Liver (tissue), 8 donors: ENCODE measurements at regions not wholly inside any gene's neighbourhood (a gene's known extent, or its start where the extent isn't known, plus 50 kb on each side); places are given as distances from the start of the nearest gene placed in this dataset.
"Not testable (repeated sequence)": the region's sequence is repeated elsewhere in the genome, so short reads cannot be mapped to it uniquely, and the experiment has no call there.

ENCODE experiments used
- DNase-seq: peaks from one replicate; pipeline ENCODE4 v3.0.0-alpha.2; 2017; ENCODE audit warnings: low spot score
- H3K27ac ChIP-seq, 2 donors: one replicate each; pipeline ENCODE4 v1.7.0; 2013; ENCODE audit warnings: inconsistent platforms in 2 of 2, low read length in 2 of 2, control low read depth in 1 of 2, low read depth in 1 of 2, mild to moderate bottlenecking in 1 of 2
- H3K27me3 ChIP-seq, 4 donors: one replicate each; pipeline versions ENCODE4 v1.6.1 to v1.7.0; 2013; ENCODE audit warnings: low read length in 3 of 4, inconsistent platforms in 1 of 4, mild to moderate bottlenecking in 1 of 4, moderate library complexity in 1 of 4; ENCODE audit not compliant: control insufficient read depth in 4 of 4, insufficient read depth in 4 of 4
- H3K36me3 ChIP-seq, 4 donors: one replicate each; pipeline versions ENCODE4 v1.6.1 to v1.7.0; 2013; ENCODE audit warnings: low read length in 3 of 4, mild to moderate bottlenecking in 3 of 4, low read depth in 1 of 4, moderate library complexity in 1 of 4; ENCODE audit not compliant: control insufficient read depth in 4 of 4, insufficient read depth in 3 of 4
- H3K4me1 ChIP-seq, 4 donors: one replicate each; pipeline versions ENCODE4 v1.6.1 to v1.7.0; 2013; ENCODE audit warnings: low read length in 3 of 4, mild to moderate bottlenecking in 3 of 4, moderate library complexity in 1 of 4; ENCODE audit not compliant: control insufficient read depth in 4 of 4, insufficient read depth in 4 of 4
- H3K4me3 ChIP-seq, 3 donors: one replicate each; pipeline versions ENCODE4 v1.6.1 to v1.7.0; 2013; ENCODE audit warnings: low read length in 3 of 3, control low read depth in 1 of 3, low read depth in 1 of 3, mild to moderate bottlenecking in 1 of 3
- H3K9ac ChIP-seq, 2 donors: one replicate each; pipeline ENCODE4 v1.7.0; 2013; ENCODE audit warnings: low read length in 2 of 2, mild to moderate bottlenecking in 2 of 2, moderate library complexity in 2 of 2, control low read depth in 1 of 2, low read depth in 1 of 2
- H3K9me3 ChIP-seq, 4 donors: one replicate each; pipeline versions ENCODE4 v1.6.1 to v1.7.0; 2013; ENCODE audit warnings: low read length in 3 of 4; ENCODE audit not compliant: control insufficient read depth in 4 of 4
- EGR1 ChIP-seq, 2 donors: IDR thresholded peaks; 2 replicates each; pipeline ENCODE4 v1.6.1; 2016 to 2018; ENCODE audit warnings: antibody characterized with exemption in 2 of 2, low read depth in 2 of 2
- FOXA1 ChIP-seq: IDR thresholded peaks from 2 replicates; pipeline ENCODE4 v1.6.1; 2016; ENCODE audit warnings: antibody characterized with exemption
- FOXA2 ChIP-seq: IDR thresholded peaks from 2 replicates; pipeline ENCODE4 v1.6.1; 2016; ENCODE audit warnings: antibody characterized with exemption
- GABPA ChIP-seq, 2 donors: IDR thresholded peaks in 1 of 2; conservative IDR thresholded peaks in 1 of 2; 2 replicates each; pipeline ENCODE4 v1.6.1; 2016; ENCODE audit warnings: antibody characterized with exemption in 2 of 2, mild to moderate bottlenecking in 1 of 2, moderate library complexity in 1 of 2
- HNF4A ChIP-seq, 2 donors: conservative IDR thresholded peaks; 2 replicates each; pipeline ENCODE4 v1.6.1; 2016; ENCODE audit warnings: antibody characterized with exemption in 2 of 2, mild to moderate bottlenecking in 2 of 2
- HNF4G ChIP-seq: IDR thresholded peaks from 2 replicates; pipeline ENCODE4 v1.6.1; 2016; ENCODE audit warnings: antibody characterized with exemption
- JUND ChIP-seq, 2 donors: IDR thresholded peaks; 2 replicates each; pipeline ENCODE4 v1.6.1; 2016; ENCODE audit warnings: antibody characterized with exemption in 2 of 2
- NR2F2 ChIP-seq: IDR thresholded peaks from 2 replicates; pipeline ENCODE4 v1.6.1; 2016; ENCODE audit warnings: antibody characterized with exemption
- RAD21 ChIP-seq, 2 donors: IDR thresholded peaks; 2 replicates each; pipeline ENCODE4 v1.6.1; 2016; ENCODE audit warnings: antibody characterized with exemption in 2 of 2, mild to moderate bottlenecking in 2 of 2
- RXRA ChIP-seq, 2 donors: IDR thresholded peaks; 2 replicates each; pipeline ENCODE4 v1.6.1; 2017 to 2018; ENCODE audit warnings: antibody characterized with exemption in 2 of 2, mild to moderate bottlenecking in 1 of 2
- SP1 ChIP-seq: IDR thresholded peaks from 2 replicates; pipeline ENCODE4 v1.6.1; 2018; ENCODE audit warnings: antibody characterized with exemption, mild to moderate bottlenecking
- TAF1 ChIP-seq: conservative IDR thresholded peaks from 2 replicates; pipeline ENCODE4 v1.6.1; 2016; ENCODE audit warnings: antibody characterized with exemption, mild to moderate bottlenecking
- YY1 ChIP-seq: IDR thresholded peaks from 2 replicates; pipeline ENCODE4 v1.6.1; 2016; ENCODE audit warnings: antibody characterized with exemption, mild to moderate bottlenecking
- WGBS: extraction: QIAGEN DNeasy Blood & Tissue Kit; methylation state at CpG from one replicate; pipeline ENCODE4 v1.1.7; 2013; 5-methylcytosine and 5-hydroxymethylcytosine counted together
- TF ChIP-seq, protein P1 (sequence below): IDR thresholded peaks from 2 replicates; pipeline ENCODE4 v1.6.1; 2016; ENCODE audit warnings: antibody characterized with exemption, mild to moderate bottlenecking
- TF ChIP-seq, protein P2 (sequence below): IDR thresholded peaks from 2 replicates; pipeline ENCODE4 v1.6.1; 2016; ENCODE audit warnings: antibody characterized with exemption
- TF ChIP-seq, protein P3 (sequence below): IDR thresholded peaks from 2 replicates; pipeline ENCODE4 v1.6.1; 2016; ENCODE audit warnings: antibody characterized with exemption
- TF ChIP-seq, protein P4 (sequence below): IDR thresholded peaks from 2 replicates; pipeline ENCODE4 v1.6.1; 2016; ENCODE audit warnings: antibody characterized with exemption
- TF ChIP-seq, protein P5 (sequence below): fragments of 150-350 bp; IDR thresholded peaks from 2 replicates; pipeline ENCODE4 v1.5.1; 2017; ENCODE audit warnings: improper control_type of control experiment, low read depth, low read length; ENCODE audit not compliant: missing input control
- donor health status: healthy.
- donor health status: healthy.
- donor health status: healthy.
- donor health status: healthy.
- donor health status: healthy.

DNA sequence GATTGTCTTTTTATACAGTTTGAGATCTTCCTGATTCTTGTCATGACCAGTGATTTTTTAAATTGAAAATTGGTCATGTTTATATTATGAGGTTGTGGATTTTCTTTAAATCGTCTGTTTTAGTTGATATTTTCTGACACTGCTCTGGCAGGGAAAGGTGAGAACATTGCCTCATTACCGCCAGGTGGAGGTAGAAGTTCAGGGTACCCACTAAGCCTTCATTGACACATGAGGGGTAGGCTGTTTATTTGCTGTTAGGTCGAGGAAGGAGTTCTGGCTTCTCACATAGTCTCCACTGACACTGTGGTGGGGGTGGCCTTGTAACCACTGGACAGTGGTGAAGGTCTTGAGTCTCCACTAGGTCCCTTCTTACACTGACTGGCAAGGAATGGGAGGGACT, 117.6 kb upstream of the GPR101 start:
- no peak for DNase-seq
- 27% methylated on average over 3 of the region's 3 CpGs for WGBS
- peaks cover 0 to 2% (median 0%) of the 10 kb centered on the region in 4 donors for H3K9me3 ChIP-seq

DNA sequence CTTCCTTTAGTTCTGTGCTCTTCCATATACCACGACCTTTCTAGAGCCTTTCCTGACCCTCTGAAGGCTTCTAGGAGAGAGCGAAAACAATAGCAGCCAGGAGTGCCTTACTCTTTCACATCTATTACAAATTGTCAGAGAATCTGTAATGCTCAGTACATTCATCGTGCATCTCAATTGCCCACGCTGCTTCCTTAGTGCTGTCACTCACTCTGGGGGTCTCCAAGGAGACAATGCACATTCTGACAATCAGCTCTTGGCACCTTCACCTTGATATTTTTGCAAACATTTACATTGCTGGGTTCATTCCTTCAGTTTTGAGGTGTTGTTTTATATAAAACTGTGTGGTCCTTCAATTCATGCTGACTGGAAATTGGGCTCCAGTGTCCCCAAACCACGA, 110.1 kb upstream of the GPR101 start:
- no peak for TF ChIP-seq SP1
- TF ChIP-seq RAD21 (IDR thresholded peaks at IDR 0.05) = no peak
- no peak for TF ChIP-seq EGR1 (IDR thresholded peaks at IDR 0.05; ENCODE audit: low read depth in 2 of 2)
- TF ChIP-seq, protein P1, sequence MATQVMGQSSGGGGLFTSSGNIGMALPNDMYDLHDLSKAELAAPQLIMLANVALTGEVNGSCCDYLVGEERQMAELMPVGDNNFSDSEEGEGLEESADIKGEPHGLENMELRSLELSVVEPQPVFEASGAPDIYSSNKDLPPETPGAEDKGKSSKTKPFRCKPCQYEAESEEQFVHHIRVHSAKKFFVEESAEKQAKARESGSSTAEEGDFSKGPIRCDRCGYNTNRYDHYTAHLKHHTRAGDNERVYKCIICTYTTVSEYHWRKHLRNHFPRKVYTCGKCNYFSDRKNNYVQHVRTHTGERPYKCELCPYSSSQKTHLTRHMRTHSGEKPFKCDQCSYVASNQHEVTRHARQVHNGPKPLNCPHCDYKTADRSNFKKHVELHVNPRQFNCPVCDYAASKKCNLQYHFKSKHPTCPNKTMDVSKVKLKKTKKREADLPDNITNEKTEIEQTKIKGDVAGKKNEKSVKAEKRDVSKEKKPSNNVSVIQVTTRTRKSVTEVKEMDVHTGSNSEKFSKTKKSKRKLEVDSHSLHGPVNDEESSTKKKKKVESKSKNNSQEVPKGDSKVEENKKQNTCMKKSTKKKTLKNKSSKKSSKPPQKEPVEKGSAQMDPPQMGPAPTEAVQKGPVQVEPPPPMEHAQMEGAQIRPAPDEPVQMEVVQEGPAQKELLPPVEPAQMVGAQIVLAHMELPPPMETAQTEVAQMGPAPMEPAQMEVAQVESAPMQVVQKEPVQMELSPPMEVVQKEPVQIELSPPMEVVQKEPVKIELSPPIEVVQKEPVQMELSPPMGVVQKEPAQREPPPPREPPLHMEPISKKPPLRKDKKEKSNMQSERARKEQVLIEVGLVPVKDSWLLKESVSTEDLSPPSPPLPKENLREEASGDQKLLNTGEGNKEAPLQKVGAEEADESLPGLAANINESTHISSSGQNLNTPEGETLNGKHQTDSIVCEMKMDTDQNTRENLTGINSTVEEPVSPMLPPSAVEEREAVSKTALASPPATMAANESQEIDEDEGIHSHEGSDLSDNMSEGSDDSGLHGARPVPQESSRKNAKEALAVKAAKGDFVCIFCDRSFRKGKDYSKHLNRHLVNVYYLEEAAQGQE = no peak
- TF ChIP-seq, protein P2, sequence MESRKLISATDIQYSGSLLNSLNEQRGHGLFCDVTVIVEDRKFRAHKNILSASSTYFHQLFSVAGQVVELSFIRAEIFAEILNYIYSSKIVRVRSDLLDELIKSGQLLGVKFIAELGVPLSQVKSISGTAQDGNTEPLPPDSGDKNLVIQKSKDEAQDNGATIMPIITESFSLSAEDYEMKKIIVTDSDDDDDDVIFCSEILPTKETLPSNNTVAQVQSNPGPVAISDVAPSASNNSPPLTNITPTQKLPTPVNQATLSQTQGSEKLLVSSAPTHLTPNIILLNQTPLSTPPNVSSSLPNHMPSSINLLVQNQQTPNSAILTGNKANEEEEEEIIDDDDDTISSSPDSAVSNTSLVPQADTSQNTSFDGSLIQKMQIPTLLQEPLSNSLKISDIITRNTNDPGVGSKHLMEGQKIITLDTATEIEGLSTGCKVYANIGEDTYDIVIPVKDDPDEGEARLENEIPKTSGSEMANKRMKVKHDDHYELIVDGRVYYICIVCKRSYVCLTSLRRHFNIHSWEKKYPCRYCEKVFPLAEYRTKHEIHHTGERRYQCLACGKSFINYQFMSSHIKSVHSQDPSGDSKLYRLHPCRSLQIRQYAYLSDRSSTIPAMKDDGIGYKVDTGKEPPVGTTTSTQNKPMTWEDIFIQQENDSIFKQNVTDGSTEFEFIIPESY = no peak
- TF ChIP-seq HNF4G = no peak
- TF ChIP-seq FOXA1 = no peak
- no peak for TF ChIP-seq TAF1
- no peak for TF ChIP-seq GABPA (IDR thresholded peaks at IDR 0.05 in 1 of 2, conservative IDR thresholded peaks at IDR 0.05 in 1 of 2)
- no peak for TF ChIP-seq HNF4A (conservative IDR thresholded peaks at IDR 0.05)
- TF ChIP-seq, protein P3, sequence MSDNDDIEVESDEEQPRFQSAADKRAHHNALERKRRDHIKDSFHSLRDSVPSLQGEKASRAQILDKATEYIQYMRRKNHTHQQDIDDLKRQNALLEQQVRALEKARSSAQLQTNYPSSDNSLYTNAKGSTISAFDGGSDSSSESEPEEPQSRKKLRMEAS = no peak
- no peak for TF ChIP-seq RXRA (IDR thresholded peaks at IDR 0.05)
- no peak for TF ChIP-seq YY1
- TF ChIP-seq, protein P4, sequence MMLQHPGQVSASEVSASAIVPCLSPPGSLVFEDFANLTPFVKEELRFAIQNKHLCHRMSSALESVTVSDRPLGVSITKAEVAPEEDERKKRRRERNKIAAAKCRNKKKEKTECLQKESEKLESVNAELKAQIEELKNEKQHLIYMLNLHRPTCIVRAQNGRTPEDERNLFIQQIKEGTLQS = no peak
- TF ChIP-seq FOXA2 = no peak
- TF ChIP-seq, protein P5, sequence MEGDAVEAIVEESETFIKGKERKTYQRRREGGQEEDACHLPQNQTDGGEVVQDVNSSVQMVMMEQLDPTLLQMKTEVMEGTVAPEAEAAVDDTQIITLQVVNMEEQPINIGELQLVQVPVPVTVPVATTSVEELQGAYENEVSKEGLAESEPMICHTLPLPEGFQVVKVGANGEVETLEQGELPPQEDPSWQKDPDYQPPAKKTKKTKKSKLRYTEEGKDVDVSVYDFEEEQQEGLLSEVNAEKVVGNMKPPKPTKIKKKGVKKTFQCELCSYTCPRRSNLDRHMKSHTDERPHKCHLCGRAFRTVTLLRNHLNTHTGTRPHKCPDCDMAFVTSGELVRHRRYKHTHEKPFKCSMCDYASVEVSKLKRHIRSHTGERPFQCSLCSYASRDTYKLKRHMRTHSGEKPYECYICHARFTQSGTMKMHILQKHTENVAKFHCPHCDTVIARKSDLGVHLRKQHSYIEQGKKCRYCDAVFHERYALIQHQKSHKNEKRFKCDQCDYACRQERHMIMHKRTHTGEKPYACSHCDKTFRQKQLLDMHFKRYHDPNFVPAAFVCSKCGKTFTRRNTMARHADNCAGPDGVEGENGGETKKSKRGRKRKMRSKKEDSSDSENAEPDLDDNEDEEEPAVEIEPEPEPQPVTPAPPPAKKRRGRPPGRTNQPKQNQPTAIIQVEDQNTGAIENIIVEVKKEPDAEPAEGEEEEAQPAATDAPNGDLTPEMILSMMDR = no peak
- no peak for TF ChIP-seq JUND (IDR thresholded peaks at IDR 0.05)
- TF ChIP-seq NR2F2 = no peak
- Histone ChIP-seq H3K4me1 (no peaks in the 10 kb centered on the region), H3K4me3 (no peak overlapping the region), H3K36me3 (no peaks in the 10 kb centered on the region), H3K9me3 (peaks cover 0 to 2% (median 0%) of the 10 kb centered on the region in 4 donors), H3K9ac (no peak overlapping the region), H3K27me3 (peaks cover 0 to 2% (median 0%) of the 10 kb centered on the region in 4 donors), H3K27ac (no peak overlapping the region)
- DNase-seq = no peak
- 77% methylated on average over 5 of the region's 5 CpGs for WGBS

More for the DNA sequence above, 117.6 kb upstream of the GPR101 start:
- Histone ChIP-seq H3K9ac (no peak overlapping the region), H3K4me3 (no peak overlapping the region), H3K27ac (no peak overlapping the region), H3K27me3 (no peaks in the 10 kb centered on the region), H3K36me3 (no peaks in the 10 kb centered on the region), H3K4me1 (no peaks in the 10 kb centered on the region)
- TF ChIP-seq, protein P2 = no peak
- TF ChIP-seq TAF1 = no peak
- TF ChIP-seq NR2F2 = no peak

DNA sequence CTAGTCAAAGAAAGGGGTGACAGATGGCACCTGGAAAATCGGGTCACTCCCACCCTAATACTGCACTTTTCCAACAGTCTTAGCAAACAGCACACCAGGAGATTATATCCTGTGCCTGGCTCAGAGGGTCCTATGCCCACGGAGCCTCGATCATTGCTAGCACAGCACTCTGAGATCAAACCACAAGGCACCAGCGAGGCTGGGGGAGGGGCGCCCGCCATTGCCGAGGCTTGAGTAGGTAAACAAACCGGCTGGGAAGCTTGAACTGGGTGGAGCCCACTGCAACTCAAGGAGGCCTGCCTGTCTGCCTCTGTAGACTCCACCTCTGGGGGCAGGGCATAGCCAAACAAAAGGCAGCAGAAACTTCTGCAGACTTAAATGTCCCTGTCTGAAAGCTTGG, 88.9 kb upstream of the GPR101 start:
- H3K9me3 ChIP-seq, DNase-seq, H3K27me3 ChIP-seq, H3K27ac ChIP-seq, H3K36me3 ChIP-seq, H3K9ac ChIP-seq, H3K4me1 ChIP-seq, H3K4me3 ChIP-seq: not testable (repeated sequence)
- WGBS = 85% methylated on average over 7 of the region's 8 CpGs
